Bronchial epithelial cell (primary cell): ENCODE measurements at regions not wholly inside any gene's neighbourhood (a gene's known extent, or its start where the extent isn't known, plus 50 kb on each side); places are given as distances from the start of the nearest gene placed in this dataset.

Experiments
- DNase-seq: peaks from one replicate; pipeline ENCODE4 v3.0.0-alpha.2; 2010; ENCODE audit warnings: low read depth
- FAIRE-seq: peaks from 2 replicates; lab custom pipeline; 2011; peaks lifted over from hg19 to GRCh38; lab: Jason Lieb, UNC
- H3K27me3 ChIP-seq: 2 replicates; pipeline ENCODE4 v1.5.1; 2011; ENCODE audit warnings: low read length; ENCODE audit not compliant: control insufficient read depth, insufficient read depth
- H3K36me3 ChIP-seq: 2 replicates; pipeline ENCODE4 v1.5.1; 2011; ENCODE audit warnings: low read length; ENCODE audit not compliant: control insufficient read depth, insufficient read depth
- H3K4me3 ChIP-seq: 2 replicates; pipeline ENCODE4 v1.5.1; 2011; ENCODE audit warnings: mild to moderate bottlenecking, low read depth, low read length, control low read depth
- CTCF ChIP-seq: IDR thresholded peaks from 2 replicates; pipeline ENCODE4 v1.5.1; 2011; ENCODE audit warnings: mild to moderate bottlenecking, moderate library complexity, low read length, control low read depth, inconsistent platforms; ENCODE audit not compliant: insufficient read depth, severe bottlenecking

- FAIRE-seq (no peak), DNase-seq (no peak)
- no peak for TF ChIP-seq CTCF
- H3K4me3 ChIP-seq = no peak overlapping the region
- H3K27me3 ChIP-seq = no peaks in the 10 kb centered on the region
- no peaks in the 10 kb centered on the region for H3K36me3 ChIP-seq
These were observed 54.4 kb upstream of the GRIP1 start for GRCh38 chr12:66733321-66733720.

- no peak overlapping the region for H3K4me3 ChIP-seq
- H3K27me3 ChIP-seq = no peaks in the 10 kb centered on the region
- DNase-seq (no peak), FAIRE-seq (no peak)
- no peak for TF ChIP-seq CTCF
- H3K36me3 ChIP-seq = no peaks in the 10 kb centered on the region
These were observed 55.0 kb upstream of the GRIP1 start for GRCh38 chr12:66733839-66734238.

- FAIRE-seq = no peak
- no peak for DNase-seq
- Histone ChIP-seq H3K27me3 (no peaks in the 10 kb centered on the region), H3K4me3 (no peak overlapping the region), H3K36me3 (no peaks in the 10 kb centered on the region)
- TF ChIP-seq CTCF = no peak
These were observed 56.4 kb upstream of the GRIP1 start for GRCh38 chr12:66735275-66735674.

- DNase-seq (no peak), FAIRE-seq (no peak)
- TF ChIP-seq CTCF = no peak
These were observed 58.1 kb upstream of the GRIP1 start for GRCh38 chr12:66736931-66737330.

GRCh38 chr12:66739266-66739665 is 60.4 kb upstream of the GRIP1 start:
- Histone ChIP-seq H3K27me3 (no peaks in the 10 kb centered on the region), H3K4me3 (no peak overlapping the region), H3K36me3 (no peaks in the 10 kb centered on the region)
- DNase-seq = no peak
- no peak for FAIRE-seq
- TF ChIP-seq CTCF = no peak

More at GRCh38 chr12:66736931-66737330, 58.1 kb upstream of the GRIP1 start:
- no peak overlapping the region for H3K4me3 ChIP-seq
- no peaks in the 10 kb centered on the region for H3K36me3 ChIP-seq
- H3K27me3 ChIP-seq = no peaks in the 10 kb centered on the region

GRCh38 chr12:66739940-66740651 is 61.2 kb upstream of the GRIP1 start:
- FAIRE-seq = peak; percentile 75
- H3K27me3 ChIP-seq = no peaks in the 10 kb centered on the region
- TF ChIP-seq CTCF = no peak
- H3K4me3 ChIP-seq = no peak overlapping the region
- peak; percentile 7 for DNase-seq
- no peaks in the 10 kb centered on the region for H3K36me3 ChIP-seq
